ENCODE measurements at regions not wholly inside any gene's neighbourhood (a gene's known extent, or its start where the extent isn't known, plus 50 kb on each side); places are given as distances from the start of the nearest gene placed in this dataset.

- no peak overlapping the region for H2BK12ac ChIP-seq (ENCODE audit: low read depth, low read length)
- H3K9me3 ChIP-seq (ENCODE audit: insufficient read depth in 2 of 2, low read depth in 1 of 2, low read length in 1 of 2): no peaks in the 10 kb centered on the region
- ChIA-PET POLR2A (ENCODE audit: partially characterized antibody) (no interaction called here), CTCF (ENCODE audit: partially characterized antibody) (interaction anchor here (1.1 kb wide), 1 partner anchor 9 kb away, joined by 8 read pairs; no protein-coding TSS in a partner anchor)
- H4K5ac ChIP-seq (ENCODE audit: insufficient read length, low read depth, low read length): no peak overlapping the region
- H3K9ac ChIP-seq (replicated peaks in 1 of 4; ENCODE audit: extremely low read depth in 1 of 4, low read depth in 3 of 4, low read length in 3 of 4): no peak overlapping the region
- DNase-seq (ENCODE audit: low read depth in 1 of 2, low spot score in 2 of 2) (peak in 1 of 2 experiments; percentile 13), FAIRE-seq (no peak)
- H2BK20ac ChIP-seq (ENCODE audit: low read length): no peak overlapping the region
- no peak overlapping the region for H2BK5ac ChIP-seq (ENCODE audit: low read depth, low read length)
- no peak overlapping the region for H3K14ac ChIP-seq (ENCODE audit: insufficient read length)
- no peak overlapping the region for H3K56ac ChIP-seq (replicated peaks; ENCODE audit: insufficient read length, low read depth, low read length)
- H3K18ac ChIP-seq (ENCODE audit: extremely low read depth, low read length): no peak overlapping the region
- no peaks in the 10 kb centered on the region for H3K79me2 ChIP-seq (ENCODE audit: control insufficient read depth in 1 of 2, insufficient read depth in 2 of 2, low read length in 2 of 2)
- WGBS, 2 experiments (ENCODE audit: extremely low coverage in 1 of 2, insufficient coverage in 1 of 2, insufficient read length in 1 of 2, insufficient replicate concordance in 2 of 2, low coverage in 1 of 2, low lambda C conversion rate in 2 of 2, missing lambda C conversion rate in 1 of 2): 77% methylated on average over 5 of the region's 5 CpGs; no CpG with 5 or more reads in 1 of the 2 experiments
- H3K27ac ChIP-seq (ENCODE audit: low read depth, low read length): no peak overlapping the region
- no peaks in the 10 kb centered on the region for H4K20me1 ChIP-seq (replicated peaks in 1 of 2; ENCODE audit: control insufficient read depth in 1 of 2, insufficient read depth in 2 of 2, low read length in 2 of 2)
- H3K23ac ChIP-seq (ENCODE audit: insufficient read length): no peak overlapping the region
- no peaks in the 10 kb centered on the region for H3K36me3 ChIP-seq (ENCODE audit: control insufficient read depth in 2 of 4, insufficient read depth in 4 of 4, low read length in 3 of 4)
- no peak overlapping the region for H2AK5ac ChIP-seq (ENCODE audit: low read depth, low read length)
- H2BK15ac ChIP-seq (ENCODE audit: low read length): no peak overlapping the region
- H2AFZ ChIP-seq (ENCODE audit: low read length): no peak overlapping the region
- H3K4me3 ChIP-seq (ENCODE audit: extremely low read depth in 1 of 4, insufficient read depth in 2 of 4, low read depth in 3 of 4, low read length in 4 of 4): no peak overlapping the region
- no peak overlapping the region for H4K91ac ChIP-seq (replicated peaks; ENCODE audit: insufficient read length, low read length)
- H2BK120ac ChIP-seq (replicated peaks; ENCODE audit: low read depth, low read length): no peak overlapping the region
- H3K23me2 ChIP-seq (ENCODE audit: low read depth, low read length): no peaks in the 10 kb centered on the region
- no peaks in the 10 kb centered on the region for H3K79me1 ChIP-seq (ENCODE audit: low read depth, low read length)
- peaks cover 0 to 2% (median 0%) of the 10 kb centered on the region in 4 experiments; a peak in 2 of 7 replicates for H3K4me1 ChIP-seq (replicated peaks in 1 of 4; ENCODE audit: control insufficient read depth in 3 of 4, insufficient read depth in 4 of 4, low read length in 3 of 4)
- no peak overlapping the region for H4K8ac ChIP-seq (ENCODE audit: extremely low read depth, insufficient read depth, low read length)
- TF ChIP-seq NANOG (IDR thresholded peaks at IDR 0.05; ENCODE audit: insufficient read depth, low read depth, low read length, poor library complexity, severe bottlenecking): no peak
- peak in 1 of 2 experiments; percentile 10; a peak in 1 of 4 replicates for TF ChIP-seq RAD21 (IDR thresholded peaks at IDR 0.05 in 1 of 2, conservative IDR thresholded peaks at IDR 0.05 in 1 of 2; ENCODE audit: low read depth in 2 of 2, low read length in 2 of 2)
- no peak for TF ChIP-seq RNF2 (IDR thresholded peaks at IDR 0.05; ENCODE audit: borderline replicate concordance, low read depth, low read length, missing control alignments, poor library complexity, severe bottlenecking)
- peak in 1 of 3 experiments; percentile 4; a peak in 1 of 4 replicates for TF ChIP-seq CTCF (IDR thresholded peaks at IDR 0.05; ENCODE audit: control extremely low read depth in 1 of 3, insufficient read depth in 1 of 3, low read depth in 1 of 3, low read length in 3 of 3)
- H3K4me2 ChIP-seq (ENCODE audit: insufficient read depth in 1 of 2, low read depth in 2 of 2, low read length in 2 of 2): no peak overlapping the region
- H3K27me3 ChIP-seq (replicated peaks in 1 of 4; ENCODE audit: control insufficient read depth in 3 of 4, extremely low read depth in 1 of 4, insufficient read depth in 3 of 4, low read length in 3 of 4): no peaks in the 10 kb centered on the region
- H3K4ac ChIP-seq (replicated peaks; ENCODE audit: insufficient read length, low read depth, low read length): no peak overlapping the region
Measured at GRCh38 chr10:123563994-123564393, 102.2 kb upstream of the GPR26 start.

All from H1 (cell line).